SK-N-MC (cell line): ENCODE measurements at regions not wholly inside any gene's neighbourhood (a gene's known extent, or its start where the extent isn't known, plus 50 kb on each side); places are given as distances from the start of the nearest gene placed in this dataset.

ENCODE experiments used
- EZH2 ChIP-seq: fragments of 200-600 bp; sonication (generic); IDR thresholded peaks from one replicate; pipeline ENCODE4 v1.6.1; 2017; ENCODE audit warnings: antibody characterized with exemption
- FOXP2 ChIP-seq: optimal IDR thresholded peaks from 2 replicates; pipeline ENCODE3; 2011; ENCODE audit warnings: mild to moderate bottlenecking, moderate library complexity; ENCODE audit not compliant: insufficient read depth; ENCODE audit errors: extremely low read length, control extremely low read depth
- POLR2AphosphoS5 ChIP-seq: IDR thresholded peaks from 2 replicates; pipeline ENCODE4 v1.6.1; 2012; ENCODE audit warnings: mild to moderate bottlenecking, low read depth, low read length, borderline replicate concordance

- no peak for TF ChIP-seq EZH2
- TF ChIP-seq POLR2AphosphoS5, result no peak
- no peak for TF ChIP-seq FOXP2
Measured at GRCh38 chr20:12504779-12505178, 504.0 kb upstream of the SPTLC3 start.
